ENCODE measurements at regions not wholly inside any gene's neighbourhood (a gene's known extent, or its start where the extent isn't known, plus 50 kb on each side); places are given as distances from the start of the nearest gene placed in this dataset.

GRCh38 chr11:134915212-134915611 lies 503.2 kb upstream of the B3GAT1 start:
- TF ChIP-seq POLR2A (IDR thresholded peaks at IDR 0.05) (no peak), CTCF (IDR thresholded peaks at IDR 0.05) (no peak)
- Histone ChIP-seq H3K9me3 (replicated peaks in 1 of 3) (no peaks in the 10 kb centered on the region), H3K4me1 (replicated peaks in 1 of 2) (no peaks in the 10 kb centered on the region), H3K27me3 (no peaks in the 10 kb centered on the region), H3K4me3 (no peak overlapping the region), H3K36me3 (replicated peaks in 1 of 2) (no peaks in the 10 kb centered on the region), H3K27ac (no peak overlapping the region)
- 23 to 30% (median 25%) methylated on average over 8 of the region's 8 CpGs for WGBS, 4 donors
- intact Hi-C loops (cut with DNase I): no loop called here
- DNase-seq: peak in 6 of 7 donors; percentile 19 to 71 (median 38)

GRCh38 chr11:134913999-134914590 lies 502.1 kb upstream of the B3GAT1 start:
- TF ChIP-seq CTCF (IDR thresholded peaks at IDR 0.05) (no peak), POLR2A (IDR thresholded peaks at IDR 0.05) (no peak)
- H3K27ac ChIP-seq: no peak overlapping the region
- intact Hi-C loops (cut with DNase I): no loop called here

GRCh38 chr11:134913391-134913790 lies 501.3 kb upstream of the B3GAT1 start:
- intact Hi-C loops (cut with DNase I): no loop called here

More at GRCh38 chr11:134913999-134914590, 502.1 kb upstream of the B3GAT1 start:
- no peak overlapping the region for H3K4me3 ChIP-seq
- H3K27me3 ChIP-seq: no peaks in the 10 kb centered on the region
- no peaks in the 10 kb centered on the region for H3K4me1 ChIP-seq (replicated peaks in 1 of 2)
- 83 to 91% (median 85%) methylated on average over 12 of the region's 12 CpGs for WGBS, 4 donors
- H3K9me3 ChIP-seq (replicated peaks in 1 of 3): no peaks in the 10 kb centered on the region
- no peak for DNase-seq
- H3K36me3 ChIP-seq (replicated peaks in 1 of 2): no peaks in the 10 kb centered on the region

GRCh38 chr11:134911514-134912180 lies 499.6 kb upstream of the B3GAT1 start:
- no peak for DNase-seq
- TF ChIP-seq POLR2A (IDR thresholded peaks at IDR 0.05) (no peak), CTCF (IDR thresholded peaks at IDR 0.05) (no peak)
- peaks cover 2% of the 10 kb centered on the region for H3K27me3 ChIP-seq
- H3K4me3 ChIP-seq: no peak overlapping the region
- H3K36me3 ChIP-seq (replicated peaks in 1 of 2): no peaks in the 10 kb centered on the region
- H3K27ac ChIP-seq: no peak overlapping the region
- H3K4me1 ChIP-seq (replicated peaks in 1 of 2): no peaks in the 10 kb centered on the region
- WGBS, 4 donors: 69 to 76% (median 75%) methylated on average over 9 of the region's 9 CpGs
- intact Hi-C loops (cut with DNase I): no loop called here
- H3K9me3 ChIP-seq (replicated peaks in 1 of 3): no peaks in the 10 kb centered on the region

More at GRCh38 chr11:134913391-134913790, 501.3 kb upstream of the B3GAT1 start:
- H3K9me3 ChIP-seq (replicated peaks in 1 of 3): no peaks in the 10 kb centered on the region
- 77 to 89% (median 80%) methylated on average over 16 to 18 of the region's 18 CpGs for WGBS, 4 donors
- no peaks in the 10 kb centered on the region for H3K4me1 ChIP-seq (replicated peaks in 1 of 2)
- no peaks in the 10 kb centered on the region for H3K27me3 ChIP-seq
- no peak overlapping the region for H3K27ac ChIP-seq
- no peak overlapping the region for H3K4me3 ChIP-seq
- TF ChIP-seq CTCF (IDR thresholded peaks at IDR 0.05) (no peak), POLR2A (IDR thresholded peaks at IDR 0.05) (no peak)
- no peak for DNase-seq
- no peaks in the 10 kb centered on the region for H3K36me3 ChIP-seq (replicated peaks in 1 of 2)

Measured in adrenal gland (tissue), 9 donors.